H9 (cell line): ENCODE measurements at regions not wholly inside any gene's neighbourhood (a gene's known extent, or its start where the extent isn't known, plus 50 kb on each side); places are given as distances from the start of the nearest gene placed in this dataset.

ENCODE experiments used
- DNase-seq: peaks from one replicate; pipeline ENCODE4 v3.0.0-alpha.2; 2017
- H2AFZ ChIP-seq: one replicate; pipeline ENCODE4 v1.6.1; 2013; ENCODE audit warnings: mild to moderate bottlenecking, low read length, control low read depth, moderate library complexity
- H2AK5ac ChIP-seq: 2 replicates; pipeline ENCODE4 v1.6.1; 2013; ENCODE audit warnings: low read length, control low read depth, mixed read lengths; ENCODE audit not compliant: insufficient read length
- H2BK120ac ChIP-seq: one replicate; pipeline ENCODE4 v1.6.1; 2013; ENCODE audit warnings: low read depth, mild to moderate bottlenecking, low read length, control low read depth, inconsistent platforms; ENCODE audit not compliant: poor library complexity, severe bottlenecking
- H2BK12ac ChIP-seq: 2 replicates; pipeline ENCODE4 v1.6.1; 2013; ENCODE audit warnings: low read length, control low read depth, mixed read lengths, low read depth; ENCODE audit not compliant: insufficient read length
- H2BK15ac ChIP-seq: 2 replicates; pipeline ENCODE4 v1.6.1; 2013; ENCODE audit warnings: low read depth, low read length, control low read depth
- H2BK20ac ChIP-seq: one replicate; pipeline ENCODE4 v1.6.1; 2013; ENCODE audit warnings: low read depth, mild to moderate bottlenecking, low read length, control low read depth, inconsistent platforms; ENCODE audit not compliant: poor library complexity, severe bottlenecking
- H2BK5ac ChIP-seq: 2 replicates; pipeline ENCODE4 v1.6.1; 2013; ENCODE audit warnings: low read length, control low read depth, mixed read lengths; ENCODE audit not compliant: insufficient read length
- H3K14ac ChIP-seq: 2 replicates; pipeline ENCODE4 v1.6.1; 2013; ENCODE audit warnings: low read length, control low read depth; ENCODE audit not compliant: insufficient read depth
- H3K18ac ChIP-seq: 2 replicates; pipeline ENCODE4 v1.6.1; 2013; ENCODE audit warnings: low read depth, mild to moderate bottlenecking, mixed read lengths, low read length, control low read depth; ENCODE audit not compliant: insufficient read length
- H3K23ac ChIP-seq: 2 replicates; pipeline ENCODE4 v1.6.1; 2013; ENCODE audit warnings: low read length, control low read depth, mixed read lengths, low read depth; ENCODE audit not compliant: insufficient read length
- H3K23me2 ChIP-seq: 2 replicates; pipeline ENCODE4 v1.6.1; 2013; ENCODE audit warnings: low read depth, mild to moderate bottlenecking, mixed read lengths, low read length, control low read depth; ENCODE audit not compliant: insufficient read length, poor library complexity, severe bottlenecking
- H3K27ac ChIP-seq: 2 replicates; pipeline ENCODE4 v1.5.1; 2013; ENCODE audit warnings: low read length, control low read depth, mixed read lengths, low read depth; ENCODE audit not compliant: insufficient read length
- H3K27me3 ChIP-seq: 2 replicates; pipeline ENCODE4 v1.6.1; 2013; ENCODE audit warnings: low read length, control low read depth, inconsistent platforms; ENCODE audit not compliant: insufficient read depth
- H3K4ac ChIP-seq: 2 replicates; pipeline ENCODE4 v1.6.1; 2013; ENCODE audit warnings: low read depth, mild to moderate bottlenecking, control low read depth, inconsistent platforms, low read length, moderate library complexity
- H3K4me1 ChIP-seq: 2 replicates; pipeline ENCODE4 v1.6.1; 2013; ENCODE audit warnings: low read length, control low read depth, inconsistent platforms; ENCODE audit not compliant: insufficient read depth
- H3K4me2 ChIP-seq: 2 replicates; pipeline ENCODE4 v1.6.1; 2013; ENCODE audit warnings: low read length, control low read depth, mixed read lengths; ENCODE audit not compliant: insufficient read length, insufficient read depth
- H3K56ac ChIP-seq: 2 replicates; pipeline ENCODE4 v1.6.1; 2013; ENCODE audit warnings: low read depth, mild to moderate bottlenecking, mixed read lengths, low read length, control low read depth; ENCODE audit not compliant: insufficient read length
- H3K79me1 ChIP-seq: 2 replicates; pipeline ENCODE4 v1.6.1; 2013; ENCODE audit warnings: low read depth, mild to moderate bottlenecking, moderate library complexity, low read length, control low read depth, inconsistent platforms; ENCODE audit not compliant: insufficient read depth, poor library complexity, severe bottlenecking
- H3K79me2 ChIP-seq: 2 replicates; pipeline ENCODE4 v1.6.1; 2013; ENCODE audit warnings: low read length, control low read depth, inconsistent platforms; ENCODE audit not compliant: insufficient read depth
- H3K9ac ChIP-seq: 2 replicates; pipeline ENCODE4 v1.6.1; 2013; ENCODE audit warnings: low read length, control low read depth, mixed read lengths; ENCODE audit not compliant: insufficient read length; ENCODE audit errors: extremely low read depth
- H3K9me3 ChIP-seq: one replicate; pipeline ENCODE4 v1.6.1; 2013; ENCODE audit warnings: low read depth, low read length, inconsistent platforms; ENCODE audit not compliant: control insufficient read depth
- H3T11ph ChIP-seq: one replicate; pipeline ENCODE4 v1.6.1; 2013; ENCODE audit warnings: mild to moderate bottlenecking, low read length, control low read depth, inconsistent platforms
- H4K20me1 ChIP-seq: one replicate; pipeline ENCODE4 v1.6.1; 2013; ENCODE audit not compliant: control insufficient read depth, insufficient read length, insufficient read depth
- H4K5ac ChIP-seq: 2 replicates; pipeline ENCODE4 v1.6.1; 2013; ENCODE audit warnings: low read depth, mild to moderate bottlenecking, mixed read lengths, low read length, control low read depth; ENCODE audit not compliant: insufficient read length
- H4K8ac ChIP-seq: replicated peaks from 2 replicates; pipeline ENCODE4 v1.6.1; 2013; ENCODE audit warnings: low read length, control low read depth, mixed read lengths, low read depth; ENCODE audit not compliant: insufficient read length
- H4K91ac ChIP-seq: 2 replicates; pipeline ENCODE4 v1.6.1; 2013; ENCODE audit warnings: low read depth, mild to moderate bottlenecking, moderate library complexity, mixed read lengths, low read length, control low read depth; ENCODE audit not compliant: insufficient read length
- H3K27ac Mint-ChIP-seq, 3 experiments: 2 replicates in 2 of 3; 3 replicates in 1 of 3; pipeline ENCODE4 v1.8.0; 2020 to 2021; ENCODE audit warnings: mixed read lengths in 3 of 3, mild to moderate bottlenecking in 1 of 3, moderate library complexity in 1 of 3
- H3K27me3 Mint-ChIP-seq: 2 replicates; pipeline ENCODE4 v1.8.0; 2021; ENCODE audit warnings: low read depth, mild to moderate bottlenecking, moderate library complexity, mixed read lengths
- H3K36me3 Mint-ChIP-seq, 3 experiments: 2 replicates in 2 of 3; 3 replicates in 1 of 3; pipeline ENCODE4 v1.8.0; 2020 to 2021; ENCODE audit warnings: low read depth in 3 of 3, mixed read lengths in 3 of 3; ENCODE audit not compliant: insufficient read depth in 1 of 3
- H3K4me1 Mint-ChIP-seq, 2 experiments: 2 replicates each; pipeline ENCODE4 v1.8.0; 2020; ENCODE audit warnings: mixed read lengths in 2 of 2
- H3K4me3 Mint-ChIP-seq, 2 experiments: 2 replicates in 1 of 2; 3 replicates in 1 of 2; pipeline ENCODE4 v1.8.0; 2020 to 2021; ENCODE audit warnings: mild to moderate bottlenecking in 2 of 2, mixed read lengths in 2 of 2, moderate library complexity in 1 of 2
- H3K9me3 Mint-ChIP-seq, 2 experiments: 2 replicates in 1 of 2; 3 replicates in 1 of 2; pipeline ENCODE4 v1.8.0; 2020; ENCODE audit warnings: mild to moderate bottlenecking in 2 of 2, mixed read lengths in 2 of 2, moderate library complexity in 1 of 2
- WGBS: extraction: QIAGEN DNeasy Blood & Tissue Kit; methylation state at CpG from one replicate; pipeline ENCODE4 v1.1.7; 2013; ENCODE audit warnings: missing lambda C conversion rate, low lambda C conversion rate, mixed read lengths; ENCODE audit not compliant: insufficient read length; ENCODE audit errors: extremely low coverage; 5-methylcytosine and 5-hydroxymethylcytosine counted together
- TF ChIP-seq, protein P1 (sequence below): fragments of 200-600 bp; sonication (generic); conservative IDR thresholded peaks from 3 replicates; pipeline ENCODE4 v1.8.0; 2021; ENCODE audit warnings: antibody characterized with exemption, mild to moderate bottlenecking

GRCh38 chr12:130009961-130010360 lies 106.1 kb upstream of the TMEM132D start:
- no peak overlapping the region for H3K18ac ChIP-seq
- no peak overlapping the region for H3K56ac ChIP-seq
- H3K4me1 ChIP-seq: no peaks in the 10 kb centered on the region; the same call in 1 of the 2 replicates
- no peak overlapping the region for H2BK5ac ChIP-seq
- H3K9me3 ChIP-seq: no peaks in the 10 kb centered on the region
- Mint-ChIP-seq H3K27ac (no peak overlapping the region), H3K4me3 (no peak overlapping the region), H3K9me3 (no peaks in the 10 kb centered on the region; a peak in 1 of 5 replicates), H3K36me3 (no peaks in the 10 kb centered on the region; a peak in 1 of 7 replicates), H3K4me1 (peaks cover 15 to 18% of the 10 kb centered on the region in 2 experiments), H3K27me3 (peaks cover 45% of the 10 kb centered on the region)
- H3K23ac ChIP-seq: no peak overlapping the region
- H2AK5ac ChIP-seq: no peak overlapping the region
- H2BK12ac ChIP-seq: no peak overlapping the region
- H2AFZ ChIP-seq: no peak overlapping the region
- peaks cover 5% of the 10 kb centered on the region for H3K23me2 ChIP-seq
- no peak overlapping the region for H2BK20ac ChIP-seq
- no peaks in the 10 kb centered on the region for H4K20me1 ChIP-seq
- no peak overlapping the region for H2BK15ac ChIP-seq
- H3K4ac ChIP-seq: no peak overlapping the region
- H3K9ac ChIP-seq: no peak overlapping the region
- no peak overlapping the region for H3K27ac ChIP-seq
- H3K4me2 ChIP-seq: no peak overlapping the region
- WGBS: no CpG with 5 or more reads among the region's 16 CpGs
- no peak overlapping the region for H2BK120ac ChIP-seq
- H4K91ac ChIP-seq: no peak overlapping the region
- no peaks in the 10 kb centered on the region for H3K79me2 ChIP-seq
- no peaks in the 10 kb centered on the region; the same call in 1 of the 2 replicates for H3K27me3 ChIP-seq
- DNase-seq: no peak
- TF ChIP-seq, protein P1, sequence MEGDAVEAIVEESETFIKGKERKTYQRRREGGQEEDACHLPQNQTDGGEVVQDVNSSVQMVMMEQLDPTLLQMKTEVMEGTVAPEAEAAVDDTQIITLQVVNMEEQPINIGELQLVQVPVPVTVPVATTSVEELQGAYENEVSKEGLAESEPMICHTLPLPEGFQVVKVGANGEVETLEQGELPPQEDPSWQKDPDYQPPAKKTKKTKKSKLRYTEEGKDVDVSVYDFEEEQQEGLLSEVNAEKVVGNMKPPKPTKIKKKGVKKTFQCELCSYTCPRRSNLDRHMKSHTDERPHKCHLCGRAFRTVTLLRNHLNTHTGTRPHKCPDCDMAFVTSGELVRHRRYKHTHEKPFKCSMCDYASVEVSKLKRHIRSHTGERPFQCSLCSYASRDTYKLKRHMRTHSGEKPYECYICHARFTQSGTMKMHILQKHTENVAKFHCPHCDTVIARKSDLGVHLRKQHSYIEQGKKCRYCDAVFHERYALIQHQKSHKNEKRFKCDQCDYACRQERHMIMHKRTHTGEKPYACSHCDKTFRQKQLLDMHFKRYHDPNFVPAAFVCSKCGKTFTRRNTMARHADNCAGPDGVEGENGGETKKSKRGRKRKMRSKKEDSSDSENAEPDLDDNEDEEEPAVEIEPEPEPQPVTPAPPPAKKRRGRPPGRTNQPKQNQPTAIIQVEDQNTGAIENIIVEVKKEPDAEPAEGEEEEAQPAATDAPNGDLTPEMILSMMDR: no peak
- no peak overlapping the region for H3K14ac ChIP-seq
- H4K5ac ChIP-seq: no peak overlapping the region
- H3K79me1 ChIP-seq: no peaks in the 10 kb centered on the region
- no peak overlapping the region for H3T11ph ChIP-seq
- no peak overlapping the region for H4K8ac ChIP-seq
